ENCODE measurements at regions not wholly inside any gene's neighbourhood (a gene's known extent, or its start where the extent isn't known, plus 50 kb on each side); places are given as distances from the start of the nearest gene placed in this dataset.

DNA sequence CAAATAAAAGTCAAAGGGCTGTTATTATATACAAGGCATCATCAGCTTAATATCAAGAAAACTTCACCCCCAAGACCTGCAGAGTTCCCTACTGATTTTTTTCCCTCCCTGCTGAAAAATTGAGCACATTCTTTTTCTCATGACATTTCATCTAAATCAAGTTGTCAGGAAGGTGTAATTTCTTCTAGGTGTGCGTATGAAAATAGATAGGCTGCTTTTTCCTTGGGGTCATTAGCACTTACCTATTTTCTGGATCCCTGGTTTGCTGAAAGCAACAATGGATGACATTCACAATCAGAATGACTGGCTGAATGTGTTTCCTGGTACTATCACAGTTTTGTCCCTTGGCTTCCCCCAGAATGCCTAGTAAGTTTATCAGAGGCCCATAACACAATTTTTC is 225.0 kb upstream of the KIRREL3 start:
- no peak for ATAC-seq
- no peak for TF ChIP-seq ZC3H10 (CRISPR knock-in tag; IDR thresholded peaks at IDR 0.05)
- no peak for TF ChIP-seq OSR1 (CRISPR knock-in tag; IDR thresholded peaks at IDR 0.05)
- TF ChIP-seq, protein P1, sequence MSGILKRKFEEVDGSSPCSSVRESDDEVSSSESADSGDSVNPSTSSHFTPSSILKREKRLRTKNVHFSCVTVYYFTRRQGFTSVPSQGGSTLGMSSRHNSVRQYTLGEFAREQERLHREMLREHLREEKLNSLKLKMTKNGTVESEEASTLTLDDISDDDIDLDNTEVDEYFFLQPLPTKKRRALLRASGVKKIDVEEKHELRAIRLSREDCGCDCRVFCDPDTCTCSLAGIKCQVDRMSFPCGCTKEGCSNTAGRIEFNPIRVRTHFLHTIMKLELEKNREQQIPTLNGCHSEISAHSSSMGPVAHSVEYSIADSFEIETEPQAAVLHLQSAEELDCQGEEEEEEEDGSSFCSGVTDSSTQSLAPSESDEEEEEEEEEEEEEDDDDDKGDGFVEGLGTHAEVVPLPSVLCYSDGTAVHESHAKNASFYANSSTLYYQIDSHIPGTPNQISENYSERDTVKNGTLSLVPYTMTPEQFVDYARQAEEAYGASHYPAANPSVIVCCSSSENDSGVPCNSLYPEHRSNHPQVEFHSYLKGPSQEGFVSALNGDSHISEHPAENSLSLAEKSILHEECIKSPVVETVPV (CRISPR knock-in tag; IDR thresholded peaks at IDR 0.05), result no peak
- TF ChIP-seq, protein P2, sequence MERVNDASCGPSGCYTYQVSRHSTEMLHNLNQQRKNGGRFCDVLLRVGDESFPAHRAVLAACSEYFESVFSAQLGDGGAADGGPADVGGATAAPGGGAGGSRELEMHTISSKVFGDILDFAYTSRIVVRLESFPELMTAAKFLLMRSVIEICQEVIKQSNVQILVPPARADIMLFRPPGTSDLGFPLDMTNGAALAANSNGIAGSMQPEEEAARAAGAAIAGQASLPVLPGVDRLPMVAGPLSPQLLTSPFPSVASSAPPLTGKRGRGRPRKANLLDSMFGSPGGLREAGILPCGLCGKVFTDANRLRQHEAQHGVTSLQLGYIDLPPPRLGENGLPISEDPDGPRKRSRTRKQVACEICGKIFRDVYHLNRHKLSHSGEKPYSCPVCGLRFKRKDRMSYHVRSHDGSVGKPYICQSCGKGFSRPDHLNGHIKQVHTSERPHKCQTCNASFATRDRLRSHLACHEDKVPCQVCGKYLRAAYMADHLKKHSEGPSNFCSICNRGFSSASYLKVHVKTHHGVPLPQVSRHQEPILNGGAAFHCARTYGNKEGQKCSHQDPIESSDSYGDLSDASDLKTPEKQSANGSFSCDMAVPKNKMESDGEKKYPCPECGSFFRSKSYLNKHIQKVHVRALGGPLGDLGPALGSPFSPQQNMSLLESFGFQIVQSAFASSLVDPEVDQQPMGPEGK (CRISPR knock-in tag; IDR thresholded peaks at IDR 0.05; ENCODE audit: borderline replicate concordance), result no peak
- TF ChIP-seq, protein P3, sequence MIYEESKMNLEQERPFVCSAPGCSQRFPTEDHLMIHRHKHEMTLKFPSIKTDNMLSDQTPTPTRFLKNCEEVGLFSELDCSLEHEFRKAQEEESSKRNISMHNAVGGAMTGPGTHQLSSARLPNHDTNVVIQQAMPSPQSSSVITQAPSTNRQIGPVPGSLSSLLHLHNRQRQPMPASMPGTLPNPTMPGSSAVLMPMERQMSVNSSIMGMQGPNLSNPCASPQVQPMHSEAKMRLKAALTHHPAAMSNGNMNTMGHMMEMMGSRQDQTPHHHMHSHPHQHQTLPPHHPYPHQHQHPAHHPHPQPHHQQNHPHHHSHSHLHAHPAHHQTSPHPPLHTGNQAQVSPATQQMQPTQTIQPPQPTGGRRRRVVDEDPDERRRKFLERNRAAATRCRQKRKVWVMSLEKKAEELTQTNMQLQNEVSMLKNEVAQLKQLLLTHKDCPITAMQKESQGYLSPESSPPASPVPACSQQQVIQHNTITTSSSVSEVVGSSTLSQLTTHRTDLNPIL (CRISPR knock-in tag; IDR thresholded peaks at IDR 0.05; ENCODE audit: low read depth), result no peak
- TF ChIP-seq, protein P4, sequence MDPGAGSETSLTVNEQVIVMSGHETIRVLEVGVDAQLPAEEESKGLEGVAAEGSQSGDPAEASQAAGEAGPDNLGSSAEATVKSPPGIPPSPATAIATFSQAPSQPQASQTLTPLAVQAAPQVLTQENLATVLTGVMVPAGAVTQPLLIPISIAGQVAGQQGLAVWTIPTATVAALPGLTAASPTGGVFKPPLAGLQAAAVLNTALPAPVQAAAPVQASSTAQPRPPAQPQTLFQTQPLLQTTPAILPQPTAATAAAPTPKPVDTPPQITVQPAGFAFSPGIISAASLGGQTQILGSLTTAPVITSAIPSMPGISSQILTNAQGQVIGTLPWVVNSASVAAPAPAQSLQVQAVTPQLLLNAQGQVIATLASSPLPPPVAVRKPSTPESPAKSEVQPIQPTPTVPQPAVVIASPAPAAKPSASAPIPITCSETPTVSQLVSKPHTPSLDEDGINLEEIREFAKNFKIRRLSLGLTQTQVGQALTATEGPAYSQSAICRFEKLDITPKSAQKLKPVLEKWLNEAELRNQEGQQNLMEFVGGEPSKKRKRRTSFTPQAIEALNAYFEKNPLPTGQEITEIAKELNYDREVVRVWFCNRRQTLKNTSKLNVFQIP (CRISPR knock-in tag; IDR thresholded peaks at IDR 0.05; ENCODE audit: borderline replicate concordance, low read depth), result no peak
- TF ChIP-seq TOX (CRISPR knock-in tag; IDR thresholded peaks at IDR 0.05; ENCODE audit: borderline replicate concordance), result no peak
- no peak for TF ChIP-seq BACH2 (CRISPR knock-in tag; IDR thresholded peaks at IDR 0.05; ENCODE audit: borderline replicate concordance)
- TF ChIP-seq RARB (CRISPR knock-in tag; IDR thresholded peaks at IDR 0.05), result no peak

DNA sequence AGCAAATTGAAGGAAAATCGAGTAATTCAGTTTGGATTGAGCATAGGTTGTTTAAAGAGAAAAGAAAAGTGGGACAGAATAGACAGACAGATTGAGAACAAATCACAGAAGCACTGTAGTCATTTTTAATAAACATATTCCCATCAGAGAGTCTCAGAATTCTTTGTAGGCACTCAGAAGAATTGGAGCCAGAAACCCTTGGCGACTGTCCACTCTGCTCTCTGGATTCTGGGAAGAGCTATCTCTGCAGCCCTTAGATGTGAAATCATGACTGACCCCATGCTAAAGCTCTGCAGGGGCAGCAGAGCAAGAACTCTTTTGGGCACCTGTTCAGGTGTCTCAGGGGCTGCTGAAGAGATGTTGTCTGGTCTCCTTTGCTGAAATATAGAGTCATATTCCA is 223.7 kb upstream of the KIRREL3 start:
- TF ChIP-seq RARB (CRISPR knock-in tag; IDR thresholded peaks at IDR 0.05) (no peak), BACH2 (CRISPR knock-in tag; IDR thresholded peaks at IDR 0.05; ENCODE audit: borderline replicate concordance) (no peak), ZNF8 (CRISPR knock-in tag; IDR thresholded peaks at IDR 0.05) (no peak), TCF4 (CRISPR knock-in tag; IDR thresholded peaks at IDR 0.05; ENCODE audit: borderline replicate concordance) (no peak)

DNA sequence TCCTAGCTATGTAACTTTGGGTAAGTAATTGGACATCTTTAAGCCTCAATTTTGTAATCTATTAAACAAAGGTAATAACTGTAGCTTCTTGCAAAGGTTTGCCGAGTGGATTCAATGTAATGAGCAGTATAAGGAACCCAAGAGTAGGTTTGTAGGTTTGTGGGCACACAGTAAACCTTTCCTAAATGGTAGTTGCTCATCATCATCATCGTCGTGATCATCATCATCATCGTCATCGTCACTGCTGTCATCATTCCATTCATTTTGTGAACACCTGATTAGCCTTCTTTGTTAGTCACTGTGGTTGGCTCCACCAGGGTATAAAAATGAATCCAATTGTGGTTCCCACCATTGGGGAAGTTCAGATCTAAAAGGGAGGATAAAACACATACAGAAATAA is 223.1 kb upstream of the KIRREL3 start:
- TF ChIP-seq, protein P2 (CRISPR knock-in tag; IDR thresholded peaks at IDR 0.05; ENCODE audit: borderline replicate concordance), result no peak
- TF ChIP-seq ZFP3 (CRISPR knock-in tag; IDR thresholded peaks at IDR 0.05) (no peak), ZC3H10 (CRISPR knock-in tag; IDR thresholded peaks at IDR 0.05) (no peak), GLIS3 (CRISPR knock-in tag; IDR thresholded peaks at IDR 0.05) (no peak), SNAI2 (CRISPR knock-in tag; IDR thresholded peaks at IDR 0.05) (no peak)
- ATAC-seq, result no peak

More for the DNA sequence above, 223.7 kb upstream of the KIRREL3 start:
- no peak for ATAC-seq

DNA sequence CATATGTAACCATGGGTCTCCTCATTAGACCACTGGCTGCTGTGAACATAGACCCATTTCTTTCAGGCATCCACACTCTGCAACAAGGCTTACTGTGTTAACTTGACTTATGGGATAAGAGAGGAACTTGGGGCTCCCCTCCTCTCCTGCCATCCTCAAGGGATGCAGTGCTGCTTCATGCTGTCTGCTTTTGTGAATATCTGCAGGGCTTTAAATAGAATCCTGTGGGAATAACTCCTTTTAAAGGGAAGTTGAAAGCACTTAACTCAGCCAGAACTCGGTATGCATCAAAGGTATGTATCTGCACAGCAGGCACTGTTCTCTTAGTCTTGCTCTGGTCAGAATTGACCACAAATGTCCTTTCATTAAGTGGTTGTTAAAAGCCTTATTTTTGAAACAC is 222.5 kb upstream of the KIRREL3 start:
- TF ChIP-seq TCF4 (CRISPR knock-in tag; IDR thresholded peaks at IDR 0.05; ENCODE audit: borderline replicate concordance) (no peak), RARB (CRISPR knock-in tag; IDR thresholded peaks at IDR 0.05) (no peak), ZNF70 (CRISPR knock-in tag; IDR thresholded peaks at IDR 0.05) (no peak), PPARA (CRISPR knock-in tag; IDR thresholded peaks at IDR 0.05; ENCODE audit: borderline replicate concordance) (no peak), OSR1 (CRISPR knock-in tag; IDR thresholded peaks at IDR 0.05) (no peak), ZFP3 (CRISPR knock-in tag; IDR thresholded peaks at IDR 0.05) (no peak), ARNTL (CRISPR knock-in tag; IDR thresholded peaks at IDR 0.05; ENCODE audit: borderline replicate concordance, low read depth) (no peak), GLIS3 (CRISPR knock-in tag; IDR thresholded peaks at IDR 0.05) (no peak), CSDC2 (CRISPR knock-in tag; IDR thresholded peaks at IDR 0.05) (no peak), ZNF8 (CRISPR knock-in tag; IDR thresholded peaks at IDR 0.05) (no peak), ZNF565 (CRISPR knock-in tag; conservative IDR thresholded peaks at IDR 0.05; ENCODE audit: low read depth) (no peak)
- TF ChIP-seq, protein P3 (CRISPR knock-in tag; IDR thresholded peaks at IDR 0.05; ENCODE audit: low read depth), result no peak
- TF ChIP-seq, protein P4 (CRISPR knock-in tag; IDR thresholded peaks at IDR 0.05; ENCODE audit: borderline replicate concordance, low read depth), result no peak
- no peak for ATAC-seq
